H9 (cell line): ENCODE measurements at regions not wholly inside any gene's neighbourhood (a gene's known extent, or its start where the extent isn't known, plus 50 kb on each side); places are given as distances from the start of the nearest gene placed in this dataset.

Experiments used
- DNase-seq: peaks from one replicate; pipeline ENCODE4 v3.0.0-alpha.2; 2017
- H2AFZ ChIP-seq: one replicate; pipeline ENCODE4 v1.6.1; 2013; ENCODE audit warnings: mild to moderate bottlenecking, low read length, control low read depth, moderate library complexity
- H2AK5ac ChIP-seq: 2 replicates; pipeline ENCODE4 v1.6.1; 2013; ENCODE audit warnings: low read length, control low read depth, mixed read lengths; ENCODE audit not compliant: insufficient read length
- H2BK120ac ChIP-seq: one replicate; pipeline ENCODE4 v1.6.1; 2013; ENCODE audit warnings: low read depth, mild to moderate bottlenecking, low read length, control low read depth, inconsistent platforms; ENCODE audit not compliant: poor library complexity, severe bottlenecking
- H2BK12ac ChIP-seq: 2 replicates; pipeline ENCODE4 v1.6.1; 2013; ENCODE audit warnings: low read length, control low read depth, mixed read lengths, low read depth; ENCODE audit not compliant: insufficient read length
- H2BK15ac ChIP-seq: 2 replicates; pipeline ENCODE4 v1.6.1; 2013; ENCODE audit warnings: low read depth, low read length, control low read depth
- H2BK20ac ChIP-seq: one replicate; pipeline ENCODE4 v1.6.1; 2013; ENCODE audit warnings: low read depth, mild to moderate bottlenecking, low read length, control low read depth, inconsistent platforms; ENCODE audit not compliant: poor library complexity, severe bottlenecking
- H2BK5ac ChIP-seq: 2 replicates; pipeline ENCODE4 v1.6.1; 2013; ENCODE audit warnings: low read length, control low read depth, mixed read lengths; ENCODE audit not compliant: insufficient read length
- H3K14ac ChIP-seq: 2 replicates; pipeline ENCODE4 v1.6.1; 2013; ENCODE audit warnings: low read length, control low read depth; ENCODE audit not compliant: insufficient read depth
- H3K18ac ChIP-seq: 2 replicates; pipeline ENCODE4 v1.6.1; 2013; ENCODE audit warnings: low read depth, mild to moderate bottlenecking, mixed read lengths, low read length, control low read depth; ENCODE audit not compliant: insufficient read length
- H3K23ac ChIP-seq: 2 replicates; pipeline ENCODE4 v1.6.1; 2013; ENCODE audit warnings: low read length, control low read depth, mixed read lengths, low read depth; ENCODE audit not compliant: insufficient read length
- H3K23me2 ChIP-seq: 2 replicates; pipeline ENCODE4 v1.6.1; 2013; ENCODE audit warnings: low read depth, mild to moderate bottlenecking, mixed read lengths, low read length, control low read depth; ENCODE audit not compliant: insufficient read length, poor library complexity, severe bottlenecking
- H3K27ac ChIP-seq: 2 replicates; pipeline ENCODE4 v1.5.1; 2013; ENCODE audit warnings: low read length, control low read depth, mixed read lengths, low read depth; ENCODE audit not compliant: insufficient read length
- H3K27me3 ChIP-seq: 2 replicates; pipeline ENCODE4 v1.6.1; 2013; ENCODE audit warnings: low read length, control low read depth, inconsistent platforms; ENCODE audit not compliant: insufficient read depth
- H3K4ac ChIP-seq: 2 replicates; pipeline ENCODE4 v1.6.1; 2013; ENCODE audit warnings: low read depth, mild to moderate bottlenecking, control low read depth, inconsistent platforms, low read length, moderate library complexity
- H3K4me1 ChIP-seq: 2 replicates; pipeline ENCODE4 v1.6.1; 2013; ENCODE audit warnings: low read length, control low read depth, inconsistent platforms; ENCODE audit not compliant: insufficient read depth
- H3K4me2 ChIP-seq: 2 replicates; pipeline ENCODE4 v1.6.1; 2013; ENCODE audit warnings: low read length, control low read depth, mixed read lengths; ENCODE audit not compliant: insufficient read length, insufficient read depth
- H3K56ac ChIP-seq: 2 replicates; pipeline ENCODE4 v1.6.1; 2013; ENCODE audit warnings: low read depth, mild to moderate bottlenecking, mixed read lengths, low read length, control low read depth; ENCODE audit not compliant: insufficient read length
- H3K79me1 ChIP-seq: 2 replicates; pipeline ENCODE4 v1.6.1; 2013; ENCODE audit warnings: low read depth, mild to moderate bottlenecking, moderate library complexity, low read length, control low read depth, inconsistent platforms; ENCODE audit not compliant: insufficient read depth, poor library complexity, severe bottlenecking
- H3K79me2 ChIP-seq: 2 replicates; pipeline ENCODE4 v1.6.1; 2013; ENCODE audit warnings: low read length, control low read depth, inconsistent platforms; ENCODE audit not compliant: insufficient read depth
- H3K9ac ChIP-seq: 2 replicates; pipeline ENCODE4 v1.6.1; 2013; ENCODE audit warnings: low read length, control low read depth, mixed read lengths; ENCODE audit not compliant: insufficient read length; ENCODE audit errors: extremely low read depth
- H3K9me3 ChIP-seq: one replicate; pipeline ENCODE4 v1.6.1; 2013; ENCODE audit warnings: low read depth, low read length, inconsistent platforms; ENCODE audit not compliant: control insufficient read depth
- H3T11ph ChIP-seq: one replicate; pipeline ENCODE4 v1.6.1; 2013; ENCODE audit warnings: mild to moderate bottlenecking, low read length, control low read depth, inconsistent platforms
- H4K20me1 ChIP-seq: one replicate; pipeline ENCODE4 v1.6.1; 2013; ENCODE audit not compliant: control insufficient read depth, insufficient read length, insufficient read depth
- H4K5ac ChIP-seq: 2 replicates; pipeline ENCODE4 v1.6.1; 2013; ENCODE audit warnings: low read depth, mild to moderate bottlenecking, mixed read lengths, low read length, control low read depth; ENCODE audit not compliant: insufficient read length
- H4K8ac ChIP-seq: replicated peaks from 2 replicates; pipeline ENCODE4 v1.6.1; 2013; ENCODE audit warnings: low read length, control low read depth, mixed read lengths, low read depth; ENCODE audit not compliant: insufficient read length
- H4K91ac ChIP-seq: 2 replicates; pipeline ENCODE4 v1.6.1; 2013; ENCODE audit warnings: low read depth, mild to moderate bottlenecking, moderate library complexity, mixed read lengths, low read length, control low read depth; ENCODE audit not compliant: insufficient read length
- H3K27ac Mint-ChIP-seq, 3 experiments: 2 replicates in 2 of 3; 3 replicates in 1 of 3; pipeline ENCODE4 v1.8.0; 2020 to 2021; ENCODE audit warnings: mixed read lengths in 3 of 3, mild to moderate bottlenecking in 1 of 3, moderate library complexity in 1 of 3
- H3K27me3 Mint-ChIP-seq: 2 replicates; pipeline ENCODE4 v1.8.0; 2021; ENCODE audit warnings: low read depth, mild to moderate bottlenecking, moderate library complexity, mixed read lengths
- H3K36me3 Mint-ChIP-seq, 3 experiments: 2 replicates in 2 of 3; 3 replicates in 1 of 3; pipeline ENCODE4 v1.8.0; 2020 to 2021; ENCODE audit warnings: low read depth in 3 of 3, mixed read lengths in 3 of 3; ENCODE audit not compliant: insufficient read depth in 1 of 3
- H3K4me1 Mint-ChIP-seq, 2 experiments: 2 replicates each; pipeline ENCODE4 v1.8.0; 2020; ENCODE audit warnings: mixed read lengths in 2 of 2
- H3K4me3 Mint-ChIP-seq, 2 experiments: 2 replicates in 1 of 2; 3 replicates in 1 of 2; pipeline ENCODE4 v1.8.0; 2020 to 2021; ENCODE audit warnings: mild to moderate bottlenecking in 2 of 2, mixed read lengths in 2 of 2, moderate library complexity in 1 of 2
- H3K9me3 Mint-ChIP-seq, 2 experiments: 2 replicates in 1 of 2; 3 replicates in 1 of 2; pipeline ENCODE4 v1.8.0; 2020; ENCODE audit warnings: mild to moderate bottlenecking in 2 of 2, mixed read lengths in 2 of 2, moderate library complexity in 1 of 2
- CTCF ChIP-seq: fragments of 200-600 bp; sonication (generic); conservative IDR thresholded peaks from 3 replicates; pipeline ENCODE4 v1.8.0; 2021; ENCODE audit warnings: antibody characterized with exemption, mild to moderate bottlenecking
- WGBS: extraction: QIAGEN DNeasy Blood & Tissue Kit; methylation state at CpG from one replicate; pipeline ENCODE4 v1.1.7; 2013; ENCODE audit warnings: missing lambda C conversion rate, low lambda C conversion rate, mixed read lengths; ENCODE audit not compliant: insufficient read length; ENCODE audit errors: extremely low coverage; 5-methylcytosine and 5-hydroxymethylcytosine counted together

- H2BK5ac ChIP-seq, result no peak overlapping the region
- no peaks in the 10 kb centered on the region for H3K4me1 ChIP-seq
- Mint-ChIP-seq H3K27ac (no peak overlapping the region), H3K4me3 (no peak overlapping the region), H3K27me3 (peaks cover 99% of the 10 kb centered on the region), H3K36me3 (peaks cover 0 to 1% (median under 1%) of the 10 kb centered on the region in 3 experiments; a peak in 3 of 7 replicates), H3K9me3 (peaks cover 3 to 11% of the 10 kb centered on the region in 2 experiments; a peak in 3 of 5 replicates), H3K4me1 (peaks cover 8 to 22% of the 10 kb centered on the region in 2 experiments)
- no peak overlapping the region for H2BK20ac ChIP-seq
- peaks cover 32% of the 10 kb centered on the region; the same call in 1 of the 2 replicates for H3K27me3 ChIP-seq
- H3K79me2 ChIP-seq, result no peaks in the 10 kb centered on the region
- DNase-seq, result no peak
- no peaks in the 10 kb centered on the region for H3K9me3 ChIP-seq
- TF ChIP-seq CTCF, result no peak
- H3K4ac ChIP-seq, result no peak overlapping the region
- no CpG with 5 or more reads among the region's 2 CpGs for WGBS
- H3K4me2 ChIP-seq, result no peak overlapping the region
- no peak overlapping the region for H3K27ac ChIP-seq
- H2BK15ac ChIP-seq, result no peak overlapping the region
- H3K56ac ChIP-seq, result no peak overlapping the region
- no peak overlapping the region for H4K8ac ChIP-seq
- H2BK120ac ChIP-seq, result no peak overlapping the region
- no peak overlapping the region for H3K18ac ChIP-seq
- no peak overlapping the region for H3K9ac ChIP-seq
- H4K5ac ChIP-seq, result no peak overlapping the region
- no peak overlapping the region for H4K91ac ChIP-seq
- no peak overlapping the region for H3T11ph ChIP-seq
- no peak overlapping the region for H2AK5ac ChIP-seq
- H2AFZ ChIP-seq, result no peak overlapping the region
- H4K20me1 ChIP-seq, result no peaks in the 10 kb centered on the region
- no peak overlapping the region for H3K14ac ChIP-seq
- no peaks in the 10 kb centered on the region for H3K79me1 ChIP-seq
- H3K23ac ChIP-seq, result no peak overlapping the region
- H2BK12ac ChIP-seq, result no peak overlapping the region
- H3K23me2 ChIP-seq, result no peaks in the 10 kb centered on the region
Observed at GRCh38 chr12:112595410-112595809, 176.7 kb downstream of the PTPN11 start.
